ENCODE measurements at regions not wholly inside any gene's neighbourhood (a gene's known extent, or its start where the extent isn't known, plus 50 kb on each side); places are given as distances from the start of the nearest gene placed in this dataset.

- TF ChIP-seq, protein P1, sequence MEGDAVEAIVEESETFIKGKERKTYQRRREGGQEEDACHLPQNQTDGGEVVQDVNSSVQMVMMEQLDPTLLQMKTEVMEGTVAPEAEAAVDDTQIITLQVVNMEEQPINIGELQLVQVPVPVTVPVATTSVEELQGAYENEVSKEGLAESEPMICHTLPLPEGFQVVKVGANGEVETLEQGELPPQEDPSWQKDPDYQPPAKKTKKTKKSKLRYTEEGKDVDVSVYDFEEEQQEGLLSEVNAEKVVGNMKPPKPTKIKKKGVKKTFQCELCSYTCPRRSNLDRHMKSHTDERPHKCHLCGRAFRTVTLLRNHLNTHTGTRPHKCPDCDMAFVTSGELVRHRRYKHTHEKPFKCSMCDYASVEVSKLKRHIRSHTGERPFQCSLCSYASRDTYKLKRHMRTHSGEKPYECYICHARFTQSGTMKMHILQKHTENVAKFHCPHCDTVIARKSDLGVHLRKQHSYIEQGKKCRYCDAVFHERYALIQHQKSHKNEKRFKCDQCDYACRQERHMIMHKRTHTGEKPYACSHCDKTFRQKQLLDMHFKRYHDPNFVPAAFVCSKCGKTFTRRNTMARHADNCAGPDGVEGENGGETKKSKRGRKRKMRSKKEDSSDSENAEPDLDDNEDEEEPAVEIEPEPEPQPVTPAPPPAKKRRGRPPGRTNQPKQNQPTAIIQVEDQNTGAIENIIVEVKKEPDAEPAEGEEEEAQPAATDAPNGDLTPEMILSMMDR (IDR thresholded peaks at IDR 0.05), result no peak
- no peak for TF ChIP-seq POLR2A (IDR thresholded peaks at IDR 0.05)
Observed at GRCh38 chr3:26438981-26439884, 183.3 kb upstream of the LRRC3B start.
